HG03139 (cell line): ENCODE measurements at regions not wholly inside any gene's neighbourhood (a gene's known extent, or its start where the extent isn't known, plus 50 kb on each side); places are given as distances from the start of the nearest gene placed in this dataset.
A peak's percentile ranks its signal among the peaks of the same experiment; 100 is the strongest.
"Not testable (repeated sequence)": the region's sequence is repeated elsewhere in the genome, so short reads cannot be mapped to it uniquely, and the experiment has no call there.

Source experiments
- ATAC-seq: cut with Tn5 transposase; IDR thresholded peaks from one replicate; pipeline ENCODE4 v1.9.1; 2021; ENCODE audit not compliant: unreplicated experiment

GRCh38 chr9:83191154-83191553 is 128.2 kb upstream of the RASEF start:
- ATAC-seq, result no peak

GRCh38 chr9:83189026-83189425 is 126.1 kb upstream of the RASEF start:
- ATAC-seq, result not testable (repeated sequence)

GRCh38 chr9:83188277-83188676 is 125.3 kb upstream of the RASEF start:
- ATAC-seq, result no peak

GRCh38 chr9:83186155-83186737 is 123.3 kb upstream of the RASEF start:
- no peak for ATAC-seq

GRCh38 chr9:83185488-83186154 is 122.7 kb upstream of the RASEF start:
- no peak for ATAC-seq

GRCh38 chr9:83183621-83184020 is 120.7 kb upstream of the RASEF start:
- no peak for ATAC-seq

- ATAC-seq, result no peak
Observed at GRCh38 chr9:83182071-83182470, 119.1 kb upstream of the RASEF start.

- ATAC-seq, result no peak
Observed at GRCh38 chr9:83178717-83179116, 115.8 kb upstream of the RASEF start.

- no peak for ATAC-seq
Observed at GRCh38 chr9:83177747-83178146, 114.8 kb upstream of the RASEF start.

- ATAC-seq, result no peak
Observed at GRCh38 chr9:83167126-83167525, 104.2 kb upstream of the RASEF start.

- ATAC-seq, result no peak
Observed at GRCh38 chr9:83166372-83166771, 103.4 kb upstream of the RASEF start.

GRCh38 chr9:83155733-83156132 is 92.8 kb upstream of the RASEF start:
- no peak for ATAC-seq

- ATAC-seq, result no peak
Observed at GRCh38 chr9:83154821-83155220, 91.9 kb upstream of the RASEF start.

- ATAC-seq, result peak; percentile 98
Observed at GRCh38 chr9:83154087-83154736, 91.3 kb upstream of the RASEF start.

GRCh38 chr9:83153030-83153429 is 90.1 kb upstream of the RASEF start:
- ATAC-seq, result no peak

GRCh38 chr9:83151627-83152137 is 88.7 kb upstream of the RASEF start:
- ATAC-seq, result no peak

- ATAC-seq, result no peak
Observed at GRCh38 chr9:83147315-83148149, 84.6 kb upstream of the RASEF start.

- no peak for ATAC-seq
Observed at GRCh38 chr9:83146325-83146724, 83.4 kb upstream of the RASEF start.

- no peak for ATAC-seq
Observed at GRCh38 chr9:83144492-83144891, 81.5 kb upstream of the RASEF start.

- ATAC-seq, result no peak
Observed at GRCh38 chr9:83142389-83142788, 79.4 kb upstream of the RASEF start.

- no peak for ATAC-seq
Observed at GRCh38 chr9:83141887-83142286, 78.9 kb upstream of the RASEF start.
